Choroid plexus epithelial cell (primary cell): ENCODE measurements at regions not wholly inside any gene's neighbourhood (a gene's known extent, or its start where the extent isn't known, plus 50 kb on each side); places are given as distances from the start of the nearest gene placed in this dataset.

Source experiments
- DNase-seq: peaks from one replicate; pipeline ENCODE4 v3.0.0-alpha.2; 2010; ENCODE audit warnings: low read depth
- H3K4me3 ChIP-seq: 2 replicates; pipeline ENCODE4 v1.5.1; 2011; ENCODE audit warnings: low read depth, mild to moderate bottlenecking, control low read depth, low read length, moderate library complexity
- CTCF ChIP-seq: conservative IDR thresholded peaks from 2 replicates; pipeline ENCODE4 v1.5.1; 2011; ENCODE audit warnings: low read depth, mild to moderate bottlenecking, control low read depth, inconsistent platforms, low read length, moderate library complexity

GRCh38 chr7:145696071-145696470, 420.5 kb upstream of the CNTNAP2 start:
- no peak for TF ChIP-seq CTCF
- H3K4me3 ChIP-seq = no peak overlapping the region
- peak; percentile 2 for DNase-seq

GRCh38 chr7:145692237-145692950, 424.2 kb upstream of the CNTNAP2 start:
- DNase-seq = peak; percentile 59
- H3K4me3 ChIP-seq = no peak overlapping the region
- no peak for TF ChIP-seq CTCF

- no peak overlapping the region for H3K4me3 ChIP-seq
- no peak for TF ChIP-seq CTCF
- DNase-seq = no peak
Measured at GRCh38 chr7:145691377-145691914, 425.2 kb upstream of the CNTNAP2 start.

- no peak for DNase-seq
- no peak overlapping the region for H3K4me3 ChIP-seq
- TF ChIP-seq CTCF = no peak
Measured at GRCh38 chr7:145681646-145682045, 435.0 kb upstream of the CNTNAP2 start.

- no peak for DNase-seq
- no peak for TF ChIP-seq CTCF
- no peak overlapping the region for H3K4me3 ChIP-seq
Measured at GRCh38 chr7:145681159-145681558, 435.4 kb upstream of the CNTNAP2 start.

- DNase-seq = peak; percentile 37
- H3K4me3 ChIP-seq = no peak overlapping the region
- no peak for TF ChIP-seq CTCF
Measured at GRCh38 chr7:145665499-145666258, 450.9 kb upstream of the CNTNAP2 start.

- DNase-seq = no peak
- no peak for TF ChIP-seq CTCF
- H3K4me3 ChIP-seq = no peak overlapping the region
Measured at GRCh38 chr7:145655666-145656065, 460.9 kb upstream of the CNTNAP2 start.
